ENCODE measurements at regions not wholly inside any gene's neighbourhood (a gene's known extent, or its start where the extent isn't known, plus 50 kb on each side); places are given as distances from the start of the nearest gene placed in this dataset.

GRCh38 chr10:30765022-30765615 is 135.6 kb upstream of the LYZL2 start:
- H3K9me3 ChIP-seq (ENCODE audit: control insufficient read depth, low read length), result no peaks in the 10 kb centered on the region
- no peak for DNase-seq
- no peak for ATAC-seq
- no peak overlapping the region for H3K4me3 ChIP-seq (ENCODE audit: low read length)
- H3K27me3 ChIP-seq (ENCODE audit: control insufficient read depth, insufficient read depth), result no peaks in the 10 kb centered on the region
- no peaks in the 10 kb centered on the region for H3K4me1 ChIP-seq (ENCODE audit: control insufficient read depth, insufficient read depth, low read length)
- intact Hi-C loops (cut with DNase I), result no loop called here
- WGBS, result 72% methylated on average over 11 of the region's 11 CpGs
- no peak overlapping the region for H3K27ac ChIP-seq (ENCODE audit: low read length)

- no peak overlapping the region for H3K27ac ChIP-seq (ENCODE audit: low read length)
- intact Hi-C loops (cut with DNase I), result no loop called here
- 90% methylated on average over 11 of the region's 11 CpGs for WGBS
- ATAC-seq (no peak), DNase-seq (no peak)
- no peaks in the 10 kb centered on the region for H3K27me3 ChIP-seq (ENCODE audit: control insufficient read depth, insufficient read depth)
- no peaks in the 10 kb centered on the region for H3K4me1 ChIP-seq (ENCODE audit: control insufficient read depth, insufficient read depth, low read length)
- H3K9me3 ChIP-seq (ENCODE audit: control insufficient read depth, low read length), result no peaks in the 10 kb centered on the region
- H3K4me3 ChIP-seq (ENCODE audit: low read length), result no peak overlapping the region
These were observed 134.4 kb upstream of the LYZL2 start for GRCh38 chr10:30763918-30764317.

DNA sequence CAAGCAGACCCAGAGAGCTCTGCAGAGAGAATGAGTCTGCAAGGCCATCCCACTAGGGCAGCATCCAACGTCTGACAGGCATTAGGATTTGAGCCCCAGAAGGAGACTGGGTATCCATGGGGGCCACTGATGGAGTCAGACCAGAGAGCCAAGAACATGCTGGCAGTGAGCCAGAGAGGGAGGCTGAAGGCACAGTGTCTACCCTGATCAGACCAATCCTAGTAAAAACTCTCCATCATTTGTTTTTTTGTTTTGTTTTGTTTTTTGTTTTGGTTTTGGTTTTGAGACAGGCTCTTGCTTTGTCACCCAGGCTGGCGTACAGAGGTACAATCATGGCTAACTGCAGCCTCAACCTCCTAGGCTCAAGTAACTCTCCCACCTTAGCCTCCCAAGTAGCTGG is 133.1 kb upstream of the LYZL2 start:
- Histone ChIP-seq H3K4me3 (ENCODE audit: low read length) (no peak overlapping the region), H3K4me1 (ENCODE audit: control insufficient read depth, insufficient read depth, low read length) (no peaks in the 10 kb centered on the region), H3K9me3 (ENCODE audit: control insufficient read depth, low read length) (no peaks in the 10 kb centered on the region), H3K27me3 (ENCODE audit: control insufficient read depth, insufficient read depth) (no peaks in the 10 kb centered on the region), H3K27ac (ENCODE audit: low read length) (no peak overlapping the region)
- intact Hi-C loops (cut with DNase I), result no loop called here
- no peak for ATAC-seq
- DNase-seq, result no peak
- WGBS, result 84% methylated on average over 2 of the region's 2 CpGs

- intact Hi-C loops (cut with DNase I), result loop anchor here in 3 of 4 donors (10.0 kb wide), 2 partner anchors 1045 to 1055 kb away; no protein-coding TSS in a partner anchor
- no peaks in the 10 kb centered on the region for H3K27me3 ChIP-seq (ENCODE audit: control insufficient read depth, insufficient read depth)
- H3K4me3 ChIP-seq (ENCODE audit: low read length), result no peak overlapping the region
- H3K4me1 ChIP-seq (ENCODE audit: control insufficient read depth, insufficient read depth, low read length), result no peaks in the 10 kb centered on the region
- H3K9me3 ChIP-seq (ENCODE audit: control insufficient read depth, low read length), result no peaks in the 10 kb centered on the region
- ATAC-seq (no peak), DNase-seq (no peak)
- 80% methylated on average over 3 of the region's 3 CpGs for WGBS
- no peak overlapping the region for H3K27ac ChIP-seq (ENCODE audit: low read length)
These were observed 129.9 kb upstream of the LYZL2 start for GRCh38 chr10:30759423-30759822.

DNA sequence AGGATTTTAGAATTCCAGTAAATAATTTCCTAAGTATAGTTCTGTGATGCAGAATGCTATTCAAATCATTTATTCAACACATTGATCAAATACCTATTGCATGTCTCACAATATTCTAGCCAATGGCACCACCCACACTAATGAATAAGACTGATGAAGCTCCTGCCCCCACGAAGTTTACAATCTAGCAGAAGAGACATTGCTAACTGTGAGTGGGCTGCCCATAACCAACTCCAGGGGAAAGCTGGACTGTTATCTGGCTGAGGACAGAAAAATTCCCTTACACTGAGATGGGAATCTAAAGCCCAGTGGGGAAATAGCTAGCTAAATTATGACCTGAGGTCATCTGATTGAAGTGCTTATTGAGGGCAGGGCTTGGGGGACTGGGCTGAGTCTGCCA is 128.8 kb upstream of the LYZL2 start:
- Histone ChIP-seq H3K27ac (ENCODE audit: low read length) (no peak overlapping the region), H3K27me3 (ENCODE audit: control insufficient read depth, insufficient read depth) (no peaks in the 10 kb centered on the region), H3K4me3 (ENCODE audit: low read length) (no peak overlapping the region), H3K9me3 (ENCODE audit: control insufficient read depth, low read length) (no peaks in the 10 kb centered on the region), H3K4me1 (ENCODE audit: control insufficient read depth, insufficient read depth, low read length) (no peaks in the 10 kb centered on the region)
- intact Hi-C loops (cut with DNase I), result loop anchor here in 3 of 4 donors (10.0 kb wide), 2 partner anchors 1046 to 1056 kb away; no protein-coding TSS in a partner anchor
- no peak for ATAC-seq
- no peak for DNase-seq
- 67% methylated on average over 1 of the region's 1 CpG for WGBS

DNA sequence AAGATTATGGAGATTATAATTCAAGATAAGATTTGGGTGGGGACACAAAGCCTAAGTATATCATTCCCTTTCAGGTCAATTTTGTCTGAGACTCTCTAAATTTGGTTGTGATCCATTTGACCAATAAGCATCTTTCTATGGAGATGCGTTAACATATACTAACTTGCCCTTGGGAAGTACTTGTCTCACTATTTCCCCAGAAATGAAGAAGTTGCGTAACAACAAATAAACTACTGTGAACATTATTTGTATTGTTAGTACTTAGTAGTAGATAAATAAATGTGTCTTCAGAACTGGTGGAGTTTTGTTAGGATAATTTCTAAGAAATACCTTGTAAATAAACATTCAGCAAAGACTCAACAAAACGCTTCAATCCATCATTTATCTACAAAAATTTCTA is 127.3 kb upstream of the LYZL2 start:
- intact Hi-C loops (cut with DNase I), result loop anchor here in 3 of 4 donors (10.0 kb wide), 2 partner anchors 1048 to 1058 kb away; no protein-coding TSS in a partner anchor
- Histone ChIP-seq H3K4me3 (ENCODE audit: low read length) (no peak overlapping the region), H3K4me1 (ENCODE audit: control insufficient read depth, insufficient read depth, low read length) (no peaks in the 10 kb centered on the region), H3K27me3 (ENCODE audit: control insufficient read depth, insufficient read depth) (no peaks in the 10 kb centered on the region), H3K27ac (ENCODE audit: low read length) (no peak overlapping the region), H3K9me3 (ENCODE audit: control insufficient read depth, low read length) (no peaks in the 10 kb centered on the region)
- ATAC-seq (no peak), DNase-seq (no peak)
- WGBS, result 98% methylated on average over 3 of the region's 3 CpGs

DNA sequence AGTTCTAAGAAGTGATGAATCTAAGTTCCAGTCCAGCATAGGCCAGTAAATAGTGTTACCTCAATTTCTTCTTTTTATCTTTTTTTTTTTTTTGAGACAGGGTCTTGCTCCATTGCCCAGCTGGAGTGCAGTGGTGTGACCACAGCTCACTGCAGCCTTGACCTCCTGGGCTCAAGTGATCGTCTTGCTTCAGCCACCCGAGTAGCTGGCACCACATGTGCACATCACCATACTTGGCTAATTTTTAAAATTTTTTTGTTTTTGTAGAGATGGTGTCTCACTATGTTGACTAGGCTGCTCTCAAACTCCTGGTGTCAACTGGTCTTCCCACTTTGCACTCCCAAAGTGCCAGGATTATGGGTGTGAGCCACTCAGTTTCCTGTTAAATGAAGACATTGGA is 126.6 kb upstream of the LYZL2 start:
- 89% methylated on average over 2 of the region's 2 CpGs for WGBS
- no peak overlapping the region for H3K27ac ChIP-seq (ENCODE audit: low read length)
- no peaks in the 10 kb centered on the region for H3K4me1 ChIP-seq (ENCODE audit: control insufficient read depth, insufficient read depth, low read length)
- H3K4me3 ChIP-seq (ENCODE audit: low read length), result no peak overlapping the region
- ATAC-seq (no peak), DNase-seq (no peak)
- H3K9me3 ChIP-seq (ENCODE audit: control insufficient read depth, low read length), result no peaks in the 10 kb centered on the region
- intact Hi-C loops (cut with DNase I), result loop anchor here in 3 of 4 donors (10.0 kb wide), 2 partner anchors 1049 to 1059 kb away; no protein-coding TSS in a partner anchor
- no peaks in the 10 kb centered on the region for H3K27me3 ChIP-seq (ENCODE audit: control insufficient read depth, insufficient read depth)

GRCh38 chr10:30755441-30755953 is 125.9 kb upstream of the LYZL2 start:
- DNase-seq (peak in 2 of 3 donors; percentile 42 to 72), ATAC-seq (no peak)
- Histone ChIP-seq H3K4me1 (ENCODE audit: control insufficient read depth, insufficient read depth, low read length) (no peaks in the 10 kb centered on the region), H3K9me3 (ENCODE audit: control insufficient read depth, low read length) (no peaks in the 10 kb centered on the region), H3K27me3 (ENCODE audit: control insufficient read depth, insufficient read depth) (no peaks in the 10 kb centered on the region), H3K4me3 (ENCODE audit: low read length) (no peak overlapping the region), H3K27ac (ENCODE audit: low read length) (no peak overlapping the region)
- WGBS, result 52% methylated on average over 6 of the region's 6 CpGs
- intact Hi-C loops (cut with DNase I), result loop anchor here in 3 of 4 donors (10.0 kb wide), 2 partner anchors 1049 to 1059 kb away; no protein-coding TSS in a partner anchor

DNA sequence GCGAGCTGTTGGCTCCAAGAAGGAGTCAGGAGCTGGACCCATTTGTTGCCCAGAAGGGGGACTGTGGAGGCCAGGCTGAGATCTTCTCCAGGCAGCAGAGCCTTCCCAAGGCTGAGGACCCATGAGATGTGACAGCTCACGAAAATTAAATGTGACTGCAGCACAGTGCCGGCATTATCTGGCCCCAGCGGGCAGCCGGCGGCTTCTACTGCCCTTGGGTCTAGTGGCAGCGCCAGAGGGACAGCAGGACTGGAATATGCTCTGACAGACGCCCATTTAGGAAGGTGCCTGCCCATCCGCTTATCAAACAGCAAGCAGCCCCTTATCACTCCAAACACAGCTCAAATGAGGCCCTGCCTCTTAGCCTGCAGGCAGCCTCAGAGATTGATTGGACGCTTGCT is 122.9 kb upstream of the LYZL2 start:
- peak; percentile 69 to 73 for ATAC-seq
- intact Hi-C loops (cut with DNase I), result loop anchor here in 3 of 4 donors (10.0 kb wide), 2 partner anchors 1052 to 1062 kb away; no protein-coding TSS in a partner anchor
- no peak overlapping the region for H3K4me3 ChIP-seq (ENCODE audit: low read length)
- H3K9me3 ChIP-seq (ENCODE audit: control insufficient read depth, low read length), result no peaks in the 10 kb centered on the region
- DNase-seq, result peak in 2 of 3 donors; percentile 71 to 74
- H3K27me3 ChIP-seq (ENCODE audit: control insufficient read depth, insufficient read depth), result no peaks in the 10 kb centered on the region
- H3K27ac ChIP-seq (ENCODE audit: low read length), result peak overlapping the region; percentile 70
- H3K4me1 ChIP-seq (ENCODE audit: control insufficient read depth, insufficient read depth, low read length), result no peaks in the 10 kb centered on the region
- 55% methylated on average over 10 of the region's 10 CpGs for WGBS

GRCh38 chr10:30751678-30752331 is 122.3 kb upstream of the LYZL2 start:
- H3K4me1 ChIP-seq (ENCODE audit: control insufficient read depth, insufficient read depth, low read length), result no peaks in the 10 kb centered on the region
- intact Hi-C loops (cut with DNase I), result loop anchor here in 3 of 4 donors (10.0 kb wide), 2 partner anchors 1053 to 1063 kb away; no protein-coding TSS in a partner anchor
- DNase-seq, result peak; percentile 77 to 93 (median 91)
- H3K27ac ChIP-seq (ENCODE audit: low read length), result peak overlapping the region; percentile 70
- peak; percentile 85 to 91 for ATAC-seq
- H3K27me3 ChIP-seq (ENCODE audit: control insufficient read depth, insufficient read depth), result no peaks in the 10 kb centered on the region
- H3K9me3 ChIP-seq (ENCODE audit: control insufficient read depth, low read length), result no peaks in the 10 kb centered on the region
- no peak overlapping the region for H3K4me3 ChIP-seq (ENCODE audit: low read length)
- WGBS, result 49% methylated on average over 14 of the region's 14 CpGs

Measured in right cardiac atrium (tissue), 5 donors.